GM12878 (cell line): ENCODE measurements at regions not wholly inside any gene's neighbourhood (a gene's known extent, or its start where the extent isn't known, plus 50 kb on each side); places are given as distances from the start of the nearest gene placed in this dataset.

Experiments
- ATAC-seq: fragments of 200-7000 bp; cut with Tn5 transposase; 3 replicates; pipeline ENCODE4 v1.9.1; 2020; ENCODE audit warnings: mild to moderate bottlenecking, moderate library complexity
- BruUV-seq: library from RNA; stranded (reverse); fragments of 400-500 nt; replicated peaks from 2 replicates; lab custom pipeline; 2021; lab: Mats Ljungman, UMichigan
- CTCF ChIA-PET: fragments of 300-600 bp; sonication (Branson Sonifier 250); formaldehyde crosslinking; extraction: SDS; loops from one replicate; lab custom pipeline; 2021; ENCODE audit warnings: inconsistent platforms; lab: Yijun Ruan, JAX
- POLR2A ChIA-PET: fragments of 350-600 bp; formaldehyde crosslinking; extraction: SDS; loops from one replicate; lab custom pipeline; 2021; ENCODE audit warnings: inconsistent platforms; lab: Charles Lee
- RAD21 ChIA-PET: fragments of 300-600 bp; sonication (Branson Sonifier 250); formaldehyde crosslinking; loops from one replicate; lab custom pipeline; 2023; ENCODE audit warnings: antibody characterized with exemption; ENCODE audit not compliant: unreplicated experiment; lab: Charles Lee
- SMC1A ChIA-PET: fragments of 300-600 bp; sonication (Branson Sonifier 250); formaldehyde crosslinking; loops from one replicate; lab custom pipeline; 2023; ENCODE audit not compliant: unreplicated experiment, uncharacterized antibody; lab: Charles Lee
- DNase-seq: peaks from one replicate; pipeline ENCODE4 v3.0.0-alpha.2; 2011; ENCODE audit warnings: low read depth, low spot score
- FAIRE-seq: peaks from 3 replicates; lab custom pipeline; 2011; peaks lifted over from hg19 to GRCh38; lab: Jason Lieb, UNC
- H2AFZ ChIP-seq: 2 replicates; pipeline ENCODE4 v1.6.0; 2011; ENCODE audit warnings: low read depth, low read length, control low read depth; ENCODE audit not compliant: control insufficient read depth
- H3K27ac ChIP-seq: 2 replicates; pipeline ENCODE4 v1.5.1; 2011; ENCODE audit warnings: control low read depth; ENCODE audit not compliant: control insufficient read depth, insufficient read depth
- H3K27me3 ChIP-seq, 2 experiments: replicated peaks in 1 of 2; 2 replicates each; pipeline versions ENCODE4 v1.6.0 to v1.6.1; 2011; ENCODE audit warnings: low read length in 1 of 2; ENCODE audit not compliant: control insufficient read depth in 2 of 2, insufficient read depth in 2 of 2
- H3K36me3 ChIP-seq, 2 experiments: 2 replicates each; pipeline ENCODE4 v1.5.1; 2011; ENCODE audit warnings: low read length in 1 of 2; ENCODE audit not compliant: control insufficient read depth in 2 of 2, insufficient read depth in 2 of 2
- H3K4me1 ChIP-seq: 2 replicates; pipeline ENCODE4 v1.6.1; 2011; ENCODE audit warnings: mild to moderate bottlenecking, low read length, moderate library complexity, mixed read lengths; ENCODE audit not compliant: control insufficient read depth, insufficient read depth
- H3K4me2 ChIP-seq: 2 replicates; pipeline ENCODE4 v1.6.0; 2011; ENCODE audit warnings: control low read depth; ENCODE audit not compliant: control insufficient read depth, insufficient read depth
- H3K4me3 ChIP-seq: fragments of 200-600 bp; sonication (generic); 2 replicates; pipeline ENCODE4 v1.5.1; 2016
- H3K79me2 ChIP-seq: 2 replicates; pipeline ENCODE4 v1.6.0; 2011; ENCODE audit warnings: low read length; ENCODE audit not compliant: control insufficient read depth, insufficient read depth
- H3K9ac ChIP-seq: 2 replicates; pipeline ENCODE4 v1.8.0; 2011; ENCODE audit warnings: low read length, control low read depth, mixed read lengths; ENCODE audit not compliant: control insufficient read depth, insufficient read depth
- H3K9me3 ChIP-seq: replicated peaks from 3 replicates; pipeline ENCODE4 v1.5.1; 2011; ENCODE audit warnings: mild to moderate bottlenecking, low read length; ENCODE audit not compliant: control insufficient read depth, insufficient read depth
- H4K20me1 ChIP-seq: 2 replicates; pipeline ENCODE4 v1.6.0; 2011; ENCODE audit not compliant: control insufficient read depth, insufficient read depth
- BMI1 ChIP-seq: fragments of 450-650 bp; IDR thresholded peaks from 2 replicates; pipeline ENCODE4 v1.6.1; 2016; ENCODE audit warnings: mild to moderate bottlenecking, moderate library complexity, borderline replicate concordance
- HDGF ChIP-seq: fragments of 450-650 bp; IDR thresholded peaks from 2 replicates; pipeline ENCODE4 v1.6.1; 2016; ENCODE audit warnings: antibody characterized with exemption
- MEF2A ChIP-seq: IDR thresholded peaks from 2 replicates; pipeline ENCODE4 v1.6.1; 2011; ENCODE audit warnings: low read depth, mild to moderate bottlenecking, low read length, moderate library complexity; ENCODE audit not compliant: insufficient read depth
- MTA3 ChIP-seq: IDR thresholded peaks from 2 replicates; pipeline ENCODE4 v1.6.1; 2012; ENCODE audit warnings: low read length, inconsistent platforms, borderline replicate concordance
- NFYA ChIP-seq: IDR thresholded peaks from 2 replicates; pipeline ENCODE4 v1.6.1; 2011; ENCODE audit warnings: low read depth, mild to moderate bottlenecking, low read length, improper control_type of control experiment, borderline replicate concordance
- NRF1 ChIP-seq: conservative IDR thresholded peaks from 2 replicates; pipeline ENCODE4 v1.6.1; 2011; ENCODE audit warnings: mild to moderate bottlenecking, low read depth, low read length, improper control_type of control experiment
- POLR2AphosphoS5 ChIP-seq: IDR thresholded peaks from 2 replicates; pipeline ENCODE4 v1.6.1; 2011; ENCODE audit warnings: mild to moderate bottlenecking, low read length, inconsistent platforms
- STAT1 ChIP-seq: fragments of 450-650 bp; conservative IDR thresholded peaks from 2 replicates; pipeline ENCODE4 v1.6.1; 2014; ENCODE audit warnings: antibody characterized with exemption, mild to moderate bottlenecking
- SUPT20H ChIP-seq: IDR thresholded peaks from 2 replicates; pipeline ENCODE4 v1.6.1; 2011; ENCODE audit warnings: low read depth, mild to moderate bottlenecking, low read length, moderate library complexity, borderline replicate concordance; ENCODE audit not compliant: control insufficient read depth
- WGBS: methylation state at CpG from one replicate; pipeline ENCODE4 v1.1.6; 2016; ENCODE audit warnings: low lambda C conversion rate; ENCODE audit not compliant: insufficient replicate concordance, insufficient coverage; ENCODE audit errors: missing lambda C conversion rate; 5-methylcytosine and 5-hydroxymethylcytosine counted together
- in situ Hi-C: fragments of 300-500 bp; cut with MboI; formaldehyde crosslinking; loops from 9 replicates; pipeline ENCODE4 v1.14.3; 2018; ENCODE audit warnings: mixed read lengths
- intact Hi-C: fragments of 100-400 bp; cut with micrococcal nuclease; formaldehyde crosslinking; loops from one replicate; pipeline ENCODE4 v1.14.2; 2022; ENCODE audit not compliant: unreplicated experiment
- TF ChIP-seq, protein P1 (sequence below): fragments of 450-650 bp; IDR thresholded peaks from 2 replicates; pipeline ENCODE4 v1.6.1; 2016; ENCODE audit warnings: mild to moderate bottlenecking
- TF ChIP-seq, protein P2 (sequence below): fragments of 450-650 bp; formaldehyde crosslinking; IDR thresholded peaks from 2 replicates; pipeline ENCODE4 v1.4.0; 2020; ENCODE audit warnings: mild to moderate bottlenecking, moderate library complexity
- TF ChIP-seq, protein P3 (sequence below): fragments of 450-650 bp; IDR thresholded peaks from 2 replicates; pipeline ENCODE4 v1.6.1; 2018; ENCODE audit warnings: borderline replicate concordance, mild to moderate bottlenecking; ENCODE audit not compliant: partially characterized antibody
- TF ChIP-seq, protein P4 (sequence below): IDR thresholded peaks from 2 replicates; pipeline ENCODE4 v1.6.1; 2012; ENCODE audit warnings: low read length, inconsistent platforms
- TF ChIP-seq, protein P5 (sequence below): fragments of 450-650 bp; conservative IDR thresholded peaks from 2 replicates; pipeline ENCODE4 v1.6.1; 2017; ENCODE audit warnings: mild to moderate bottlenecking, moderate library complexity

DNA sequence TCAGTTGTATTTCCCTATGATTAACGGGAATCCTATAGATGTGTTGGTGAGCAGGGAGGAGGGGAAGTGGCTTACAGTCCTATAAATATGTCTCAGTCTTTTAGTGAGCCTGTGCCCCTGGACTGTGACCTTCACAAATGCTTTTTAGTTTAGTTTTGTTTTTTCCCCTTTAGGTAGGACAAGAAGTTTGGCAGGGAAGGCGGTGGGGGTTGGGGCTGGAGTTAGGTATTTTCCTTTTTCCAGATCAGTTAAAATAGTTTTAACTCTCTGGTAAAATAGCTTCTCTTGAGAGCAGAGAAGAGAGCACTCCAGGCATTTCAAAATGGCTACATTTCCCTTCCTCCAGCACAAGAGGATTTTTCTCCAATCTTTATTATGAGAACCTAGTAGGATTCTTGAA, 272.1 kb downstream of the SPATA31D1 start:
- in situ Hi-C loops (no loop called here), intact Hi-C loops (no loop called here)
- SMC1A ChIA-PET, result no interaction called here
- BruUV-seq, result no TSS peak
- H3K27me3 ChIP-seq, result no peaks in the 10 kb centered on the region
- no peak overlapping the region for H3K4me2 ChIP-seq
- H3K9me3 ChIP-seq, result no peaks in the 10 kb centered on the region
- H3K9ac ChIP-seq, result no peak overlapping the region
- no peaks in the 10 kb centered on the region for H4K20me1 ChIP-seq
- H3K79me2 ChIP-seq, result no peaks in the 10 kb centered on the region
- FAIRE-seq, result no peak
- no peaks in the 10 kb centered on the region for H3K4me1 ChIP-seq
- POLR2A ChIA-PET, result no interaction called here
- no peaks in the 10 kb centered on the region for H3K36me3 ChIP-seq
- no peak for ATAC-seq
- no peak overlapping the region for H3K4me3 ChIP-seq
- no peak overlapping the region for H3K27ac ChIP-seq
- CTCF ChIA-PET, result no interaction called here
- RAD21 ChIA-PET, result no interaction called here
- WGBS, result 0% methylated on average over 2 of the region's 2 CpGs
- no peak for DNase-seq
- no peak overlapping the region for H2AFZ ChIP-seq
- no peak for TF ChIP-seq SUPT20H
- TF ChIP-seq NRF1, result no peak
- no peak for TF ChIP-seq BMI1
- no peak for TF ChIP-seq HDGF
- no peak for TF ChIP-seq STAT1
- no peak for TF ChIP-seq POLR2AphosphoS5
- TF ChIP-seq, protein P1, sequence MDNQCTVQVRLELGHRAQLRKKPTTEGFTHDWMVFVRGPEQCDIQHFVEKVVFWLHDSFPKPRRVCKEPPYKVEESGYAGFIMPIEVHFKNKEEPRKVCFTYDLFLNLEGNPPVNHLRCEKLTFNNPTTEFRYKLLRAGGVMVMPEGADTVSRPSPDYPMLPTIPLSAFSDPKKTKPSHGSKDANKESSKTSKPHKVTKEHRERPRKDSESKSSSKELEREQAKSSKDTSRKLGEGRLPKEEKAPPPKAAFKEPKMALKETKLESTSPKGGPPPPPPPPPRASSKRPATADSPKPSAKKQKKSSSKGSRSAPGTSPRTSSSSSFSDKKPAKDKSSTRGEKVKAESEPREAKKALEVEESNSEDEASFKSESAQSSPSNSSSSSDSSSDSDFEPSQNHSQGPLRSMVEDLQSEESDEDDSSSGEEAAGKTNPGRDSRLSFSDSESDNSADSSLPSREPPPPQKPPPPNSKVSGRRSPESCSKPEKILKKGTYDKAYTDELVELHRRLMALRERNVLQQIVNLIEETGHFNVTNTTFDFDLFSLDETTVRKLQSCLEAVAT, result no peak
- TF ChIP-seq, protein P2, sequence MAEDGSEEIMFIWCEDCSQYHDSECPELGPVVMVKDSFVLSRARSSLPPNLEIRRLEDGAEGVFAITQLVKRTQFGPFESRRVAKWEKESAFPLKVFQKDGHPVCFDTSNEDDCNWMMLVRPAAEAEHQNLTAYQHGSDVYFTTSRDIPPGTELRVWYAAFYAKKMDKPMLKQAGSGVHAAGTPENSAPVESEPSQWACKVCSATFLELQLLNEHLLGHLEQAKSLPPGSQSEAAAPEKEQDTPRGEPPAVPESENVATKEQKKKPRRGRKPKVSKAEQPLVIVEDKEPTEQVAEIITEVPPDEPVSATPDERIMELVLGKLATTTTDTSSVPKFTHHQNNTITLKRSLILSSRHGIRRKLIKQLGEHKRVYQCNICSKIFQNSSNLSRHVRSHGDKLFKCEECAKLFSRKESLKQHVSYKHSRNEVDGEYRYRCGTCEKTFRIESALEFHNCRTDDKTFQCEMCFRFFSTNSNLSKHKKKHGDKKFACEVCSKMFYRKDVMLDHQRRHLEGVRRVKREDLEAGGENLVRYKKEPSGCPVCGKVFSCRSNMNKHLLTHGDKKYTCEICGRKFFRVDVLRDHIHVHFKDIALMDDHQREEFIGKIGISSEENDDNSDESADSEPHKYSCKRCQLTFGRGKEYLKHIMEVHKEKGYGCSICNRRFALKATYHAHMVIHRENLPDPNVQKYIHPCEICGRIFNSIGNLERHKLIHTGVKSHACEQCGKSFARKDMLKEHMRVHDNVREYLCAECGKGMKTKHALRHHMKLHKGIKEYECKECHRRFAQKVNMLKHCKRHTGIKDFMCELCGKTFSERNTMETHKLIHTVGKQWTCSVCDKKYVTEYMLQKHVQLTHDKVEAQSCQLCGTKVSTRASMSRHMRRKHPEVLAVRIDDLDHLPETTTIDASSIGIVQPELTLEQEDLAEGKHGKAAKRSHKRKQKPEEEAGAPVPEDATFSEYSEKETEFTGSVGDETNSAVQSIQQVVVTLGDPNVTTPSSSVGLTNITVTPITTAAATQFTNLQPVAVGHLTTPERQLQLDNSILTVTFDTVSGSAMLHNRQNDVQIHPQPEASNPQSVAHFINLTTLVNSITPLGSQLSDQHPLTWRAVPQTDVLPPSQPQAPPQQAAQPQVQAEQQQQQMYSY (CRISPR knock-in tag), result no peak
- TF ChIP-seq, protein P3, sequence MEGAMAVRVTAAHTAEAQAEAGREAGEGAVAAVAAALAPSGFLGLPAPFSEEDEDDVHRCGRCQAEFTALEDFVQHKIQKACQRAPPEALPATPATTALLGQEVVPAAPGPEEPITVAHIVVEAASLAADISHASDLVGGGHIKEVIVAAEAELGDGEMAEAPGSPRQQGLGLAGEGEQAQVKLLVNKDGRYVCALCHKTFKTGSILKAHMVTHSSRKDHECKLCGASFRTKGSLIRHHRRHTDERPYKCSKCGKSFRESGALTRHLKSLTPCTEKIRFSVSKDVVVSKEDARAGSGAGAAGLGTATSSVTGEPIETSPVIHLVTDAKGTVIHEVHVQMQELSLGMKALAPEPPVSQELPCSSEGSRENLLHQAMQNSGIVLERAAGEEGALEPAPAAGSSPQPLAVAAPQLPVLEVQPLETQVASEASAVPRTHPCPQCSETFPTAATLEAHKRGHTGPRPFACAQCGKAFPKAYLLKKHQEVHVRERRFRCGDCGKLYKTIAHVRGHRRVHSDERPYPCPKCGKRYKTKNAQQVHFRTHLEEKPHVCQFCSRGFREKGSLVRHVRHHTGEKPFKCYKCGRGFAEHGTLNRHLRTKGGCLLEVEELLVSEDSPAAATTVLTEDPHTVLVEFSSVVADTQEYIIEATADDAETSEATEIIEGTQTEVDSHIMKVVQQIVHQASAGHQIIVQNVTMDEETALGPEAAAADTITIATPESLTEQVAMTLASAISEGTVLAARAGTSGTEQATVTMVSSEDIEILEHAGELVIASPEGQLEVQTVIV, result no peak
- no peak for TF ChIP-seq MTA3
- no peak for TF ChIP-seq NFYA
- TF ChIP-seq MEF2A, result no peak
- TF ChIP-seq, protein P4, sequence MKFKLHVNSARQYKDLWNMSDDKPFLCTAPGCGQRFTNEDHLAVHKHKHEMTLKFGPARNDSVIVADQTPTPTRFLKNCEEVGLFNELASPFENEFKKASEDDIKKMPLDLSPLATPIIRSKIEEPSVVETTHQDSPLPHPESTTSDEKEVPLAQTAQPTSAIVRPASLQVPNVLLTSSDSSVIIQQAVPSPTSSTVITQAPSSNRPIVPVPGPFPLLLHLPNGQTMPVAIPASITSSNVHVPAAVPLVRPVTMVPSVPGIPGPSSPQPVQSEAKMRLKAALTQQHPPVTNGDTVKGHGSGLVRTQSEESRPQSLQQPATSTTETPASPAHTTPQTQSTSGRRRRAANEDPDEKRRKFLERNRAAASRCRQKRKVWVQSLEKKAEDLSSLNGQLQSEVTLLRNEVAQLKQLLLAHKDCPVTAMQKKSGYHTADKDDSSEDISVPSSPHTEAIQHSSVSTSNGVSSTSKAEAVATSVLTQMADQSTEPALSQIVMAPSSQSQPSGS, result no peak
- TF ChIP-seq, protein P5, sequence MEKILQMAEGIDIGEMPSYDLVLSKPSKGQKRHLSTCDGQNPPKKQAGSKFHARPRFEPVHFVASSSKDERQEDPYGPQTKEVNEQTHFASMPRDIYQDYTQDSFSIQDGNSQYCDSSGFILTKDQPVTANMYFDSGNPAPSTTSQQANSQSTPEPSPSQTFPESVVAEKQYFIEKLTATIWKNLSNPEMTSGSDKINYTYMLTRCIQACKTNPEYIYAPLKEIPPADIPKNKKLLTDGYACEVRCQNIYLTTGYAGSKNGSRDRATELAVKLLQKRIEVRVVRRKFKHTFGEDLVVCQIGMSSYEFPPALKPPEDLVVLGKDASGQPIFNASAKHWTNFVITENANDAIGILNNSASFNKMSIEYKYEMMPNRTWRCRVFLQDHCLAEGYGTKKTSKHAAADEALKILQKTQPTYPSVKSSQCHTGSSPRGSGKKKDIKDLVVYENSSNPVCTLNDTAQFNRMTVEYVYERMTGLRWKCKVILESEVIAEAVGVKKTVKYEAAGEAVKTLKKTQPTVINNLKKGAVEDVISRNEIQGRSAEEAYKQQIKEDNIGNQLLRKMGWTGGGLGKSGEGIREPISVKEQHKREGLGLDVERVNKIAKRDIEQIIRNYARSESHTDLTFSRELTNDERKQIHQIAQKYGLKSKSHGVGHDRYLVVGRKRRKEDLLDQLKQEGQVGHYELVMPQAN, result no peak
